Mucosa of rectum (tissue), 2 donors: ENCODE measurements at regions not wholly inside any gene's neighbourhood (a gene's known extent, or its start where the extent isn't known, plus 50 kb on each side); places are given as distances from the start of the nearest gene placed in this dataset.

Experiments
- H3K27ac ChIP-seq, 2 donors: one replicate each; pipeline ENCODE4 v1.7.0; 2013; ENCODE audit warnings: inconsistent platforms in 2 of 2, low read depth in 2 of 2, low read length in 2 of 2
- H3K27me3 ChIP-seq, 2 donors: one replicate each; pipeline ENCODE4 v1.7.0; 2013; ENCODE audit warnings: low read length in 2 of 2; ENCODE audit not compliant: control insufficient read depth in 2 of 2, insufficient read depth in 2 of 2
- H3K36me3 ChIP-seq, 2 donors: one replicate each; pipeline ENCODE4 v1.7.0; 2013; ENCODE audit warnings: low read length in 2 of 2; ENCODE audit not compliant: control insufficient read depth in 2 of 2, insufficient read depth in 2 of 2
- H3K4me1 ChIP-seq, 2 donors: one replicate each; pipeline ENCODE4 v1.7.0; 2013; ENCODE audit warnings: low read length in 2 of 2, mild to moderate bottlenecking in 1 of 2; ENCODE audit not compliant: control insufficient read depth in 2 of 2, insufficient read depth in 2 of 2
- H3K4me3 ChIP-seq, 2 donors: one replicate each; pipeline ENCODE4 v1.7.0; 2013; ENCODE audit warnings: low read length in 2 of 2
- H3K9ac ChIP-seq, 2 donors: one replicate each; pipeline ENCODE4 v1.7.0; 2013; ENCODE audit warnings: low read length in 2 of 2, low read depth in 1 of 2, mild to moderate bottlenecking in 1 of 2
- H3K9me3 ChIP-seq, 2 donors: one replicate each; pipeline ENCODE4 v1.7.0; 2013; ENCODE audit warnings: low read length in 2 of 2; ENCODE audit not compliant: control insufficient read depth in 2 of 2
- donor health status: healthy.
- donor health status: Normal muscosa, but diverticular disease.

GRCh38 chr7:1342090-1342640 is 109.5 kb downstream of the UNCX start:
- no peaks in the 10 kb centered on the region for H3K9me3 ChIP-seq
- H3K4me1 ChIP-seq = no peaks in the 10 kb centered on the region
- H3K36me3 ChIP-seq = no peaks in the 10 kb centered on the region
- no peak overlapping the region for H3K9ac ChIP-seq
- H3K4me3 ChIP-seq = no peak overlapping the region
- H3K27me3 ChIP-seq = peaks cover 0 to 3% of the 10 kb centered on the region in 2 donors
- H3K27ac ChIP-seq = no peak overlapping the region

- no peaks in the 10 kb centered on the region for H3K36me3 ChIP-seq
- no peak overlapping the region for H3K4me3 ChIP-seq
- no peak overlapping the region for H3K9ac ChIP-seq
- no peak overlapping the region for H3K27ac ChIP-seq
- H3K9me3 ChIP-seq = no peaks in the 10 kb centered on the region
- H3K27me3 ChIP-seq = peaks cover 0 to 8% of the 10 kb centered on the region in 2 donors
- no peaks in the 10 kb centered on the region for H3K4me1 ChIP-seq
Measured at GRCh38 chr7:1343551-1343950, 110.9 kb downstream of the UNCX start.

GRCh38 chr7:1344421-1344820 is 111.7 kb downstream of the UNCX start:
- H3K4me3 ChIP-seq = no peak overlapping the region
- peaks cover 0 to 8% of the 10 kb centered on the region in 2 donors for H3K27me3 ChIP-seq
- no peaks in the 10 kb centered on the region for H3K4me1 ChIP-seq
- no peaks in the 10 kb centered on the region for H3K36me3 ChIP-seq
- no peak overlapping the region for H3K9ac ChIP-seq
- no peak overlapping the region for H3K27ac ChIP-seq
- no peaks in the 10 kb centered on the region for H3K9me3 ChIP-seq

GRCh38 chr7:1344981-1345701 is 112.5 kb downstream of the UNCX start:
- Histone ChIP-seq H3K4me3 (no peak overlapping the region), H3K27ac (no peak overlapping the region), H3K4me1 (no peaks in the 10 kb centered on the region), H3K27me3 (peaks cover 0 to 8% of the 10 kb centered on the region in 2 donors), H3K9ac (no peak overlapping the region), H3K9me3 (no peaks in the 10 kb centered on the region), H3K36me3 (no peaks in the 10 kb centered on the region)

GRCh38 chr7:1345796-1346755 is 113.2 kb downstream of the MICALL2 start:
- Histone ChIP-seq H3K4me3 (no peak overlapping the region), H3K36me3 (no peaks in the 10 kb centered on the region), H3K4me1 (no peaks in the 10 kb centered on the region), H3K27ac (no peak overlapping the region), H3K9me3 (no peaks in the 10 kb centered on the region), H3K9ac (no peak overlapping the region), H3K27me3 (peaks cover 0 to 8% of the 10 kb centered on the region in 2 donors)

GRCh38 chr7:1346851-1347250 is 112.4 kb downstream of the MICALL2 start:
- no peaks in the 10 kb centered on the region for H3K36me3 ChIP-seq
- H3K27me3 ChIP-seq = peaks cover 0 to 8% of the 10 kb centered on the region in 2 donors
- no peaks in the 10 kb centered on the region for H3K9me3 ChIP-seq
- no peaks in the 10 kb centered on the region for H3K4me1 ChIP-seq
- no peak overlapping the region for H3K27ac ChIP-seq
- H3K9ac ChIP-seq = no peak overlapping the region
- no peak overlapping the region for H3K4me3 ChIP-seq

GRCh38 chr7:1348096-1348822 is 111.0 kb downstream of the MICALL2 start:
- Histone ChIP-seq H3K36me3 (no peaks in the 10 kb centered on the region), H3K27me3 (peaks cover 0 to 8% of the 10 kb centered on the region in 2 donors), H3K4me1 (no peaks in the 10 kb centered on the region), H3K9me3 (no peaks in the 10 kb centered on the region), H3K4me3 (no peak overlapping the region), H3K9ac (no peak overlapping the region), H3K27ac (no peak overlapping the region)

- H3K9me3 ChIP-seq = no peaks in the 10 kb centered on the region
- H3K27ac ChIP-seq = no peak overlapping the region
- H3K9ac ChIP-seq = no peak overlapping the region
- no peaks in the 10 kb centered on the region for H3K36me3 ChIP-seq
- no peak overlapping the region for H3K4me3 ChIP-seq
- no peaks in the 10 kb centered on the region for H3K4me1 ChIP-seq
- peaks cover 0 to 8% of the 10 kb centered on the region in 2 donors for H3K27me3 ChIP-seq
Measured at GRCh38 chr7:1348823-1349335, 110.4 kb downstream of the MICALL2 start.

GRCh38 chr7:1349351-1349761 is 109.9 kb downstream of the MICALL2 start:
- Histone ChIP-seq H3K4me3 (no peak overlapping the region), H3K27me3 (peaks cover 0 to 12% of the 10 kb centered on the region in 2 donors), H3K4me1 (no peaks in the 10 kb centered on the region), H3K36me3 (no peaks in the 10 kb centered on the region), H3K9me3 (no peaks in the 10 kb centered on the region), H3K27ac (no peak overlapping the region), H3K9ac (no peak overlapping the region)
